ENCODE measurements at regions not wholly inside any gene's neighbourhood (a gene's known extent, or its start where the extent isn't known, plus 50 kb on each side); places are given as distances from the start of the nearest gene placed in this dataset.

- no peak for TF ChIP-seq CTCF (IDR thresholded peaks at IDR 0.05)
- no peak for TF ChIP-seq POLR2A (IDR thresholded peaks at IDR 0.05; ENCODE audit: low read depth)
These were observed 118.4 kb downstream of the ASB9 start for GRCh38 chrX:15151267-15152186.
